Liver (tissue), 7 donors: ENCODE measurements at regions not wholly inside any gene's neighbourhood (a gene's known extent, or its start where the extent isn't known, plus 50 kb on each side); places are given as distances from the start of the nearest gene placed in this dataset.

Experiments
- DNase-seq: peaks from one replicate; pipeline ENCODE4 v3.0.0-alpha.2; 2017; ENCODE audit warnings: low spot score
- H3K27ac ChIP-seq, 2 donors: one replicate each; pipeline ENCODE4 v1.7.0; 2013; ENCODE audit warnings: inconsistent platforms in 2 of 2, low read length in 2 of 2, control low read depth in 1 of 2, low read depth in 1 of 2, mild to moderate bottlenecking in 1 of 2
- H3K27me3 ChIP-seq, 4 donors: one replicate each; pipeline versions ENCODE4 v1.6.1 to v1.7.0; 2013; ENCODE audit warnings: low read length in 3 of 4, inconsistent platforms in 1 of 4, mild to moderate bottlenecking in 1 of 4, moderate library complexity in 1 of 4; ENCODE audit not compliant: control insufficient read depth in 4 of 4, insufficient read depth in 4 of 4
- H3K36me3 ChIP-seq, 4 donors: one replicate each; pipeline versions ENCODE4 v1.6.1 to v1.7.0; 2013; ENCODE audit warnings: low read length in 3 of 4, mild to moderate bottlenecking in 3 of 4, low read depth in 1 of 4, moderate library complexity in 1 of 4; ENCODE audit not compliant: control insufficient read depth in 4 of 4, insufficient read depth in 3 of 4
- H3K4me1 ChIP-seq, 4 donors: one replicate each; pipeline versions ENCODE4 v1.6.1 to v1.7.0; 2013; ENCODE audit warnings: low read length in 3 of 4, mild to moderate bottlenecking in 3 of 4, moderate library complexity in 1 of 4; ENCODE audit not compliant: control insufficient read depth in 4 of 4, insufficient read depth in 4 of 4
- H3K4me3 ChIP-seq, 3 donors: one replicate each; pipeline versions ENCODE4 v1.6.1 to v1.7.0; 2013; ENCODE audit warnings: low read length in 3 of 3, control low read depth in 1 of 3, low read depth in 1 of 3, mild to moderate bottlenecking in 1 of 3
- H3K9ac ChIP-seq, 2 donors: one replicate each; pipeline ENCODE4 v1.7.0; 2013; ENCODE audit warnings: low read length in 2 of 2, mild to moderate bottlenecking in 2 of 2, moderate library complexity in 2 of 2, control low read depth in 1 of 2, low read depth in 1 of 2
- H3K9me3 ChIP-seq, 4 donors: one replicate each; pipeline versions ENCODE4 v1.6.1 to v1.7.0; 2013; ENCODE audit warnings: low read length in 3 of 4; ENCODE audit not compliant: control insufficient read depth in 4 of 4
- ATF3 ChIP-seq: IDR thresholded peaks from 2 replicates; pipeline ENCODE4 v1.6.1; 2016; ENCODE audit warnings: antibody characterized with exemption
- EGR1 ChIP-seq, 2 donors: IDR thresholded peaks; 2 replicates each; pipeline ENCODE4 v1.6.1; 2016 to 2018; ENCODE audit warnings: antibody characterized with exemption in 2 of 2, low read depth in 2 of 2
- FOXA2 ChIP-seq: IDR thresholded peaks from 2 replicates; pipeline ENCODE4 v1.6.1; 2016; ENCODE audit warnings: antibody characterized with exemption
- HNF4A ChIP-seq, 2 donors: conservative IDR thresholded peaks; 2 replicates each; pipeline ENCODE4 v1.6.1; 2016; ENCODE audit warnings: antibody characterized with exemption in 2 of 2, mild to moderate bottlenecking in 2 of 2
- HNF4G ChIP-seq: IDR thresholded peaks from 2 replicates; pipeline ENCODE4 v1.6.1; 2016; ENCODE audit warnings: antibody characterized with exemption
- MAX ChIP-seq: IDR thresholded peaks from 2 replicates; pipeline ENCODE4 v1.6.1; 2016; ENCODE audit warnings: antibody characterized with exemption
- NR2F2 ChIP-seq: IDR thresholded peaks from 2 replicates; pipeline ENCODE4 v1.6.1; 2016; ENCODE audit warnings: antibody characterized with exemption
- REST ChIP-seq: IDR thresholded peaks from 2 replicates; pipeline ENCODE4 v1.6.1; 2016; ENCODE audit warnings: antibody characterized with exemption, mild to moderate bottlenecking
- RXRA ChIP-seq, 2 donors: IDR thresholded peaks; 2 replicates each; pipeline ENCODE4 v1.6.1; 2017 to 2018; ENCODE audit warnings: antibody characterized with exemption in 2 of 2, mild to moderate bottlenecking in 1 of 2
- SP1 ChIP-seq: IDR thresholded peaks from 2 replicates; pipeline ENCODE4 v1.6.1; 2018; ENCODE audit warnings: antibody characterized with exemption, mild to moderate bottlenecking
- TAF1 ChIP-seq: conservative IDR thresholded peaks from 2 replicates; pipeline ENCODE4 v1.6.1; 2016; ENCODE audit warnings: antibody characterized with exemption, mild to moderate bottlenecking
- YY1 ChIP-seq: IDR thresholded peaks from 2 replicates; pipeline ENCODE4 v1.6.1; 2016; ENCODE audit warnings: antibody characterized with exemption, mild to moderate bottlenecking
- ZBTB33 ChIP-seq: IDR thresholded peaks from 2 replicates; pipeline ENCODE4 v1.6.1; 2016; ENCODE audit warnings: antibody characterized with exemption
- WGBS: extraction: QIAGEN DNeasy Blood & Tissue Kit; methylation state at CpG from one replicate; pipeline ENCODE4 v1.1.7; 2013; 5-methylcytosine and 5-hydroxymethylcytosine counted together
- donor health status: healthy.
- donor health status: healthy.
- donor health status: healthy.
- donor health status: healthy.

- DNase-seq, result no peak
- TF ChIP-seq RXRA (IDR thresholded peaks at IDR 0.05), result peak in 1 of 2 donors; percentile 59
- TF ChIP-seq NR2F2, result peak; percentile 85
- TF ChIP-seq TAF1, result no peak
- TF ChIP-seq YY1, result no peak
- TF ChIP-seq HNF4A (conservative IDR thresholded peaks at IDR 0.05), result peak; percentile 71 to 73
- TF ChIP-seq SP1, result peak; percentile 19
- peak; percentile 55 for TF ChIP-seq ZBTB33
- TF ChIP-seq MAX, result no peak
- peak; percentile 20 for TF ChIP-seq HNF4G
- TF ChIP-seq FOXA2, result peak; percentile 3
- WGBS, result 39% methylated on average over 3 of the region's 3 CpGs
- H3K9ac ChIP-seq, result no peak overlapping the region
- H3K27me3 ChIP-seq, result no peaks in the 10 kb centered on the region
- H3K9me3 ChIP-seq, result no peaks in the 10 kb centered on the region
- H3K4me3 ChIP-seq, result no peak overlapping the region
- H3K36me3 ChIP-seq, result no peaks in the 10 kb centered on the region
- H3K4me1 ChIP-seq, result peaks cover 0 to 20% (median 5%) of the 10 kb centered on the region in 4 donors
- H3K27ac ChIP-seq, result no peak overlapping the region
Observed at GRCh38 chr2:134132490-134132857, 121.4 kb upstream of the MGAT5 start.

GRCh38 chr2:134133622-134134312, 120.1 kb upstream of the MGAT5 start:
- WGBS, result 94% methylated on average over 6 of the region's 6 CpGs
- Histone ChIP-seq H3K27ac (no peak overlapping the region), H3K4me3 (no peak overlapping the region), H3K27me3 (no peaks in the 10 kb centered on the region), H3K9ac (no peak overlapping the region), H3K36me3 (no peaks in the 10 kb centered on the region), H3K9me3 (no peaks in the 10 kb centered on the region), H3K4me1 (peaks cover 0 to 20% (median 5%) of the 10 kb centered on the region in 4 donors)
- no peak for DNase-seq
- TF ChIP-seq REST, result no peak
- no peak for TF ChIP-seq EGR1 (IDR thresholded peaks at IDR 0.05; ENCODE audit: low read depth in 2 of 2)
- no peak for TF ChIP-seq ATF3
- no peak for TF ChIP-seq YY1
